Left hindlimb (tissue), 1 donor: ENCODE measurements at regions not wholly inside any gene's neighbourhood (a gene's known extent, or its start where the extent isn't known, plus 50 kb on each side); places are given as distances from the start of the nearest gene placed in this dataset.

Experiments
- DNase-seq: peaks from one replicate; pipeline ENCODE4 v3.0.0-alpha.2; 2018

DNA sequence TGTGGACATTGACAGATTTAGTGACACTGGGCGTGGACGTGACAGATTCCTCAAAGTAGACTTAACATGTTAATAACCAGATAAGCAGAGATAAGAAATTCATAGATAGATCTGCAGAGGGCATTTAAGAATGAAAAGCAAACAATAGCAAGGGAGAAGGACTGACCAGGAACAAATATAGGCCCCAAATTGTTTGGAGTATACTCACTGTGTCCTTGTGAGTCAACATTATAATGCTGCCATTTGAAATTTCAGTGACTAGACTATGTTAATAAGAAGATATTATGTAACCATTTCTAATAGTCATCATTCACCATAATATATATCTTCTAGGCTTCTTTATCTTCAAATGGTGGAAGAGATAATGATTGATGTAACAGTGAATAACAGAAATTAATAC lies 78.1 kb upstream of the SLC38A11 start:
- no peak for DNase-seq

DNA sequence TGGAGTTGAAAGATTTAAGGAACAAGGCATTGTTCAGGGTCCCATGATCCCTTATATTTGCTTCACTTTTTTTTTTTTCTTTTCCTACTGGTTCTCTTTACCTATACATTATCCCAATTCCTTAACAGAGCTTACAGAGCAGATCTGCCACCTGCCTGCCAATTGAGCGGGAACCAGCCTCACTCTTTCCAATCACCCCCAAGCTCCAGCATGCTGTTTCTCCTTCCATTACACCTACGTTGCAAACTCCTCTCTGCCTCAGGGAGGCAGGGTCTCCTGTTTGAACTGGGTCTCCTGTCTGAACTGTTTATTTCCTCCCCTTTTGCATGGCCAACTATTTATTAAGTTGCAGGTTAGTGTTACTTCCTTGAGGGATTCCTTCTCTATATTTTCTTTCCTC lies 77.2 kb upstream of the SLC38A11 start:
- no peak for DNase-seq

DNA sequence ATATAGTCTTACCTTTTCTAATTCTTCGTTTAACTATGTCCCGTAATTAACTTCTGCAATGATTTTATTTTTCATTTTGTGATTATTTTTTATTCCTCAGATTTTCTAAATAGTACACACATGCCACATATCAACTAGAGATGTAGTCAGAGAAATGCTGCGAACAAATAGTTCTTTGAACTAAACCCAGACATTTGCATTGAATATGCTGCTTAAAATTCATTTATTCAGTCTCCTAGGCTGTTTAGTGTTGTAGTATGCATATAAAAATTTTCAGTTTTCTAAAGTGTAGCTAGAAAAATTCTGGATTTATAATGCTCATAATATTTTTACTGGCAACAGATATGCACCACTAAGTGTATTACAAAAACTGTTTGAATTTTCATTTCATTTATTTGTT lies 68.9 kb upstream of the SLC38A11 start:
- DNase-seq, result no peak

GRCh38 chr2:165022781-165023180 lies 67.5 kb upstream of the SLC38A11 start:
- DNase-seq, result no peak

- no peak for DNase-seq
Observed at GRCh38 chr2:165017966-165018596, 62.8 kb upstream of the SLC38A11 start.

- DNase-seq, result no peak
Observed at GRCh38 chr2:165016772-165017411, 61.6 kb upstream of the SLC38A11 start.

- peak; percentile 48 for DNase-seq
Observed at GRCh38 chr2:165015052-165015642, 59.8 kb upstream of the SLC38A11 start.

DNA sequence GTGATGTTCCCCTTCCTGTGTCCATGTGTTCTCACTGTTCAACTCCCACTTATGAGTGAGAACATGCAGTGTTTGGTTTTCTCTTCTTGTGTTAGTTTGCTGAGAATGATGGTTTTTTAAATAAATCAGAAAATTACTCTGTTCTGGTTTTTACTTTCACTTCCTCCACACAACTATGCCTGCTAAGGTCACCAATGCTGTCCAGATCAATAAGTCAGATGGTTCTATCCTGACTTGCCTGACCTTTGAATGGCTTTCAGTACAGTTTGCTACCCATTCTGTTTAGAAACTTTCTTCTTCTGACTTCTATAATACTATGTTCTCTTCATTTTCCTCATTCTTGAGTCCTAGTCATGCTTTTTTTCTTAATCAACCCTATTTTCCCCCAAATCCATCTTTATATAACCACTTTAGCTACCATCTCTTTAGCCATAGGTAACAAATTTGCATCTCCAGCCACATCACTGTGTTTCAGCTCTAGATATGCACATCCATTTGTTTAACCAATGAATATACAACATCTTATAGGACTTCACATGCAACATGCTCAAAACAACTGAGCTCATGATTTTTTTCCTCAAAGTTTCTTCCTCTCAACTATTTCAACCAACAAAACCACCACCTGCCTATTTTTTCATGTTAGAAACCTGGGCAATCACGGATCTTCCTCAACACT lies 58.8 kb upstream of the SLC38A11 start:
- no peak for DNase-seq

DNA sequence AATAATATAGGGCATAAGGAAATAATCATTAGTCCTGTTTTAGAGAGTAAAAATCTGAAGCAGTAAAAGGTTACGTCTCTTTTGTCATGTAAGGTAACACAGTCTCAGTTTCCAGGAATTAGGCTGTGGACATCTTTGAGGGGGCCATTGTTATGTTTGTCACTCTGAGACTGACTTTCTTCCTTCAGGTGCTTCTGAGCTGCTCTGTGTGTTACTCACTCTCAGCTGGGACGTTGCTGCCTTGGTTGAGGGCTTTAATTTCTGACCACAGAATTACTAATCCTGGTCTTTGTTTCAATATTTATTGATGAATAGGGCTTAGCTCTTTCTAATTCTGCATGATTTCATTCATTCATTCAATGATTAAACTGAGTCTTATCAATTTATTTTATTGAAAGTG lies 55.9 kb upstream of the SLC38A11 start:
- no peak for DNase-seq

GRCh38 chr2:165010556-165010955 lies 55.2 kb upstream of the SLC38A11 start:
- DNase-seq, result no peak

- DNase-seq, result no peak
Observed at GRCh38 chr2:165009466-165009865, 54.1 kb upstream of the SLC38A11 start.

GRCh38 chr2:165008730-165009315 lies 53.5 kb upstream of the SLC38A11 start:
- DNase-seq, result no peak

DNA sequence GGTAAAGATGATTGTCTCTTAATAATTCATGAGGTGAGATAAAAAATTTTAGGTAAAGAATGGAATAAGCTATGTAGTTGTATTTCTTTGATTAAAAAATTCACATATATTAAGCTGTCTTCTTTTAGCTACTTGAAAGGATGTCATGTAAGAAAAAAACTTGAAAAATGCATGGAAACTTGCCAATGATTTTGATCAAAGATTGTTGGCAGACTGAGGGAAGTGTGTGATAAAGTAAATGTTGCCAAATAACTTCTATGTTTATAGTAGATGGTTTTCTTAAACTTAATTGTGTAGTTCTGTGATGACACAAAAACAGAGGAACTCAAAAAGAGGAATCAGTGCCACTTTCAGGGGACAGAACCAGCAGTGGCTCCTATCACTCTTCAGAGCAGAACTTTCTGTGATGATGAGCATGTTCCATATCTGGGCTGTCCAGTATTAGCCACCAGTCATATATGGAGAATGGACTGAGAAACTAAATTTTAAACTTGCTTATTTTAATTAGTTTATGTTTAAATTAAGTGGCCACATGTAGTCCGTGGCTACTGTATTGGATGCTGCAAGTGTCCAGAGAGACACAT lies 51.9 kb upstream of the SLC38A11 start:
- DNase-seq, result no peak
